HEK293 (cell line): ENCODE measurements at regions not wholly inside any gene's neighbourhood (a gene's known extent, or its start where the extent isn't known, plus 50 kb on each side); places are given as distances from the start of the nearest gene placed in this dataset.

Experiments used
- YY1 ChIP-seq: fragments of 450-650 bp; formaldehyde crosslinking; IDR thresholded peaks from 2 replicates; pipeline ENCODE4 v1.5.1; 2018; ENCODE audit warnings: missing biosample characterization, missing genetic modification characterization
- ZFP41 ChIP-seq: fragments of 450-650 bp; formaldehyde crosslinking; IDR thresholded peaks from 2 replicates; pipeline ENCODE4 v1.5.1; 2016; ENCODE audit warnings: missing biosample characterization, missing genetic modification characterization, borderline replicate concordance
- ZNF423 ChIP-seq: fragments of 450-650 bp; formaldehyde crosslinking; IDR thresholded peaks from 2 replicates; pipeline ENCODE4 v1.5.1; 2016; ENCODE audit warnings: missing biosample characterization, missing genetic modification characterization
- TF ChIP-seq, protein P1 (sequence below): fragments of 450-650 bp; formaldehyde crosslinking; IDR thresholded peaks from 2 replicates; pipeline ENCODE4 v1.5.1; 2016; ENCODE audit warnings: missing biosample characterization, missing genetic modification characterization

DNA sequence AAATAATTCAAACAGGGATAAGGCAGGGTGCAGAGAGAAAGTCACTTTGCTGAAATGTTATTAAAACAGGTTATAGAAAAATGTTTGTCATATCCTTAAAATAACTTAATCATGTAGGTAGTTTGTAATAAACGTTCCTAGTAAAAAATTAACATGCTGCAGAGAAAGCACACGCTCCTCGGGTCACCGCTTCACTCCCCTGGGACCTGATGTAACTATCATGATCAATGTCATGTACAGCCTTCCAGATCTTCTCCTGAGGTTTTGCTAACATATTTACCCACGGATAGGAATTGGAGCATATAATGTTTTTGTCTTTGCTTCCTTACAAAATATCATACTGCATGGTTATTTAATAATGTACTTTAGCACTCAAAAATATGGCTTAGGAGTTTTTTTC, 285.1 kb upstream of the TMEM132C start:
- TF ChIP-seq YY1, result no peak
- TF ChIP-seq, protein P1, sequence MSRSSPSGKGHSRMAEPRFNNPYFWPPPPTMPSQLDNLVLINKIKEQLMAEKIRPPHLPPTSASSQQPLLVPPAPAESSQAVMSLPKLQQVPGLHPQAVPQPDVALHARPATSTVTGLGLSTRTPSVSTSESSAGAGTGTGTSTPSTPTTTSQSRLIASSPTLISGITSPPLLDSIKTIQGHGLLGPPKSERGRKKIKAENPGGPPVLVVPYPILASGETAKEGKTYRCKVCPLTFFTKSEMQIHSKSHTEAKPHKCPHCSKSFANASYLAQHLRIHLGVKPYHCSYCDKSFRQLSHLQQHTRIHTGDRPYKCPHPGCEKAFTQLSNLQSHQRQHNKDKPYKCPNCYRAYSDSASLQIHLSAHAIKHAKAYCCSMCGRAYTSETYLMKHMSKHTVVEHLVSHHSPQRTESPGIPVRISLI (tag by site-specific recombination), result no peak
- no peak for TF ChIP-seq ZNF423 (tag by site-specific recombination)
- TF ChIP-seq ZFP41 (tag by site-specific recombination), result no peak
